HG03139 (cell line): ENCODE measurements at regions not wholly inside any gene's neighbourhood (a gene's known extent, or its start where the extent isn't known, plus 50 kb on each side); places are given as distances from the start of the nearest gene placed in this dataset.

ENCODE experiments used
- ATAC-seq: cut with Tn5 transposase; IDR thresholded peaks from one replicate; pipeline ENCODE4 v1.9.1; 2021; ENCODE audit not compliant: unreplicated experiment

- ATAC-seq: no peak
These were observed 167.7 kb downstream of the EMX2 start for GRCh38 chr10:117710181-117710798.

GRCh38 chr10:117716889-117717288 lies 174.3 kb downstream of the EMX2 start:
- no peak for ATAC-seq

- no peak for ATAC-seq
These were observed 176.7 kb downstream of the EMX2 start for GRCh38 chr10:117718986-117719920.

GRCh38 chr10:117720931-117721835 lies 178.6 kb downstream of the EMX2 start:
- no peak for ATAC-seq

- ATAC-seq: no peak
These were observed 179.3 kb downstream of the EMX2 start for GRCh38 chr10:117721873-117722272.

- no peak for ATAC-seq
These were observed 180.8 kb downstream of the EMX2 start for GRCh38 chr10:117723343-117723742.

GRCh38 chr10:117725993-117726392 lies 183.4 kb downstream of the EMX2 start:
- ATAC-seq: no peak

- no peak for ATAC-seq
These were observed 184.2 kb downstream of the EMX2 start for GRCh38 chr10:117726596-117727295.

GRCh38 chr10:117727421-117727820 lies 184.9 kb downstream of the EMX2 start:
- no peak for ATAC-seq

GRCh38 chr10:117728087-117728486 lies 185.5 kb downstream of the EMX2 start:
- no peak for ATAC-seq

- ATAC-seq: no peak
These were observed 186.6 kb downstream of the EMX2 start for GRCh38 chr10:117729156-117729555.

- ATAC-seq: no peak
These were observed 188.7 kb downstream of the EMX2 start for GRCh38 chr10:117731121-117731791.

GRCh38 chr10:117734731-117735405 lies 192.3 kb downstream of the EMX2 start:
- ATAC-seq: no peak

- no peak for ATAC-seq
These were observed 194.1 kb downstream of the EMX2 start for GRCh38 chr10:117736655-117737054.

GRCh38 chr10:117740088-117740487 lies 197.5 kb downstream of the EMX2 start:
- ATAC-seq: no peak

GRCh38 chr10:117740691-117741222 lies 198.2 kb downstream of the EMX2 start:
- no peak for ATAC-seq

- ATAC-seq: no peak
These were observed 199.0 kb downstream of the EMX2 start for GRCh38 chr10:117741524-117741923.

- no peak for ATAC-seq
These were observed 201.0 kb downstream of the EMX2 start for GRCh38 chr10:117743509-117743908.

GRCh38 chr10:117745301-117745700 lies 202.8 kb downstream of the EMX2 start:
- no peak for ATAC-seq
